HG02610 (cell line): ENCODE measurements at regions not wholly inside any gene's neighbourhood (a gene's known extent, or its start where the extent isn't known, plus 50 kb on each side); places are given as distances from the start of the nearest gene placed in this dataset.

Experiments used
- ATAC-seq: cut with Tn5 transposase; IDR thresholded peaks from one replicate; pipeline ENCODE4 v1.9.1; 2021; ENCODE audit warnings: mild to moderate bottlenecking, moderate library complexity; ENCODE audit not compliant: unreplicated experiment

DNA sequence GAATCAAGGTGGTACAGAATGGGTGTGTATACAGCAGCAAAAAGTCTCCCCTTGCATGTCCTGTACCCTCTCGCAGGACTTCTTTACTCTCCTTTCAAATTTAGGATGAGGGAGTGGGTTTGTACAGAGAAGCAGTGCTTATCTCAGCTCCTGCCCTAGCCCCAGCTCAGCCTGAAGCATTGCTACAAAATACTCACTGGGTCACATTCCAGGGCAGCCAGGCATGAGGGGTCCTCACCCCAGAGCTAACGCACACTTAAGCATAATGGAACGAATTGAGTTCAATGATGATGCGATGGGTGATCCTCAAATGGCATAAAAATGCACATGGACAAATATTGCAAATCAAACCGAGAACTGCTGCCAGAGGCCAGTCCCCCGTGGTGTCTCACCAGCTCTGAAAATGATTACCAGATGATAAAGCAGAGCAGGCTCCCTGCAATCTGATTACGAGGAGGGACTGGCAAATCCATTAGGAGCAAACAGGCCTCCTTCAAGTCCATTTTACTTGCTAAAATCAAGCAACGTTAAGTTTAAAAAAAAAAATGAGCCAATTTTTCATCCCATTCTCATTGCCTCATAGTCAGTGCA is 231.6 kb upstream of the TAS2R1 start:
- ATAC-seq = no peak

DNA sequence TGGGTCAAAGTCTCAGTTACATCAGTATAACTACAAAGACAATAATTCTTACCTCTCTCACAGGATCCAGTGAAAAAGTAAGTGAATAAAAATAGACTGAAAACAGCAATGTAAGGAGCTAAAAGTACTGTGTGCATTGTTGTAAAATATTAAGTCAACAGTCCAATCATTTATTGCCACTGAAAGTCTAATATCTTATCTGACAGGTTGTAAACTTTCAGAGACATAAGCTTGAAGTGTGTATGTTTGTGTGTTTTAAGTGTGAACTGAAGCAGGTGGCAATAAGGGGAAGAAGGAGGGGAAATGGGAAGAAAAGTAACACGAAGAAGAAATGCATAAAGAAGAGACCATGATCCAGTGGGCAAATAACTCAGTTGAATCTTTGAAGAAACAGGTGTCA is 229.7 kb upstream of the TAS2R1 start:
- ATAC-seq = no peak

DNA sequence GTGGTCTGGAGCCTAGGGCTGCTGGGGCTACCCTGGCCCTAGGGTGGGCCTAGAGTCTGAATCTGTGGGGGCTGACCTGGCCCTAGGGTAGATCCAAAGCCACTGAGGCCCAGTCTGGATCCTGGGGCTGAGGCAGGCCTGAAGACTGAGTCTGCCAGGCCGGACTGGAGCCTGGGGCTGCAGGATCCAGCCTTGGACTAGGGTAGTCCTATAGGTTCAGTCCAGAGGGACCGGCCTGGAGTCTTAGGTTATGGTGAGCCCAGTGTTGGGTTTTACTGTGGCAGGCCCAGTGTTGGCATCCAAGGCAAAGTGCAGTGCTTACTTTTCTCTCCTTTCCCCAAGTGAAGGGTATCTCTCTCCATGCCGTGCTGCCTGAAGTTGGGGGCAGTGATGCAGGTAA is 227.9 kb upstream of the TAS2R1 start:
- ATAC-seq = no peak

DNA sequence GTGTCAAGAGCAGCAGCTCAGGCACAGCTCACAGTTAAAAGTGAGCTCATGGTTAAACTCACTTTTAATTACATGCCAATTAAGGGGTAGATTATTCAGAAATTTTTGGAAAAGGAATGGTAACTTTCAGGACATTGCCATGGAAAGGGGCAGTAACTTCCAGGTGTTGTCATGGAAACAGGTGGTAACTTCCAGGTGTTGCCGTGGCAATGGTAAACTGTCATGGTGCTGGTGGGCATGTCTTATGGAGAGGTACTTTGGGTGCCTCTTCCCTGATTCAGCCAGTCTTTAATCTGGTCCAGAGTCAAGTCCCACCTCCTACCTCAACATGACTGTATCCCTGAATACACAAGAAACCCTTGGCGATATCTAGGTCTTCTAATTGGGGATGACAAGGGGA is 223.2 kb upstream of the TAS2R1 start:
- ATAC-seq = no peak

DNA sequence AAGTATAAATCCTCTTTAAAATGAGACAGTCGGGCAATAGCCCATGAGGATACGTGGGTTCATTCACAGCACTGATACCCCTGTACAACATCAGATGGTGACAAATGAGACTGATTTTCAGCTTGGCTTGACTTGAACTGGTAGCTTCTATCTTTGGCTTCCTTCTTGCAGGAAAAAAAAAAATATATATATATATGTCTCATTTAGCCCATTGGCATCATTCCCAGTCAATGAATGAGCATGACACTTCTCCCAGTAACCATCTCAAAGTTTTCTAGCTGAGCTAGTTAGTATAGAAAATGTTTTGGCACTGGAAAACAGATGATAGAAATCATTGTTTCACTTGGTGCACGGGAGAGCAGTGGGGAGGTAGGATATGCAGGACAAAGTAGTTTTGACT is 222.5 kb upstream of the TAS2R1 start:
- ATAC-seq = no peak

DNA sequence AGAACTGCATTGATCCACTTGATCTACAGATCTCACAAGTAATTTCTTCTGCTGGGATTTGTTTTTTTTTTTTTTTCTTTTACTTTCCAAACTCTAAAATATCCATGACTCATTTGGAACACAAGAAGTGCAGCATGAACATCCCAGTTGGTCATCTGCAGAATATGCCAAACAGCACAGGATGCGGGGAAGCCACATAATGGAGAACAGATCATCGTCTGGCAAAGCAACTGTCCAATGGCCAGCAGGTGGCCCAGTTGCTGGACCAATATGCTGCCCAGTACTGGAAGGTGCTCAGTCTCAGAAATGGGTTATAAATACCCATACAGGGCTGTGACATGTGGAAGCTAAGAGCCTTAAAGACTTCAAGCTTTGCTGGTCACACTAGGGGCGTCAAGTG is 221.3 kb upstream of the TAS2R1 start:
- ATAC-seq = no peak

DNA sequence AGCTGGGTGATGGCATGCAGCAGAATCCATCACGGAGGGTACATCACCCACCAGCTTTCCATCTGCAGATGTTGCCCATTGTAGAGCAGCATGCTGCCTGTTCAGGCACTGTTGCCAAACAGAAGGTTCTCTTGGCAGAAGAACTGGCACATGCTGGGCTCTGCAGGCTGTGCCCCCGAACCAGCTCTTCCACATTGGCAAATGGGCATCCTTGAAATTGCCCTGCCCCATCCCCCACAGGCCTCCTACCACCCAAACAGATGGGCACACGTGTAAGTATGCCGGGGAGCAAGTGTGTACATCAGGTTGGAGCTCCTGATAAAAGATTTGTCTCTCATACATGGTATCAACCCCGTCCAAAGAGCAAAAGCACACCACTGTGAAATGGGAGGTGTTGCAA is 220.3 kb upstream of the TAS2R1 start:
- ATAC-seq = no peak

DNA sequence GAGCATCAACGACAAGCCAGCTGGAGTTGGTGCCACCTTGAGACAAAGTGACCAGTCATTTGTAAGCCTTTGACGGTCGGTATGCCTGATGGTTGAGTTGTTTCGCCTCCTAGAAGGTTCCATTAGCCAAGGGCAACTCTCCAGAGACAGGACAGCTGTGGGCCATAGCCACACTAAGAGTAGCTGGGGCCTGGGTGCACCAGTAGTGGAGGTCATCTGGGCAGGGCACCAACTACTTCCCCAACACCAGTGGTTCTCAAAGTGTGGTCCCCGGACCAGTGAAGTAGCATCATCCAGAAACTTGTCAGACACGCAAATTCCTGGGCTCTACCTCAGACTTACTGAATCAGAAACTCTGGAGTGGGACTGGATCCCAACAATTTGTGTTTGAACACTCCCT is 217.5 kb upstream of the TAS2R1 start:
- no peak for ATAC-seq

DNA sequence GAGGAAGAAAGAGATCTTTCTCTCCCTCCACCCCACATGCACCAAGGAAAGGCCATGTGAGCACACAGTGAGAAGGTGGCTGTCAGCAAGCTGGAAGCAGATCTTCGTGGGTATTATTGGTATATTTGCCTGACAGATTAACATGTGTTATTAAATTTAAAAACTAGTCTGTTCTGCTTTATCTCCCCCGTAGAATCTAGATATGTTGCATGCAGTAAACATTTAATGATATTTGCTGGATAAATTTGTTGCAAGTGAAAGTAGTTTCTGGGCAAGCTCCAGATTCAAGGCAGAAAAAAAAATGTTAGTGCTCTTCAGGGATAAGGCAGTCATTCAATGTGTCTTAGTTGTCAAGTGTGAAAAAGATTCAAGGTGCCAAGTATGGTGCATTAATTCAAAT is 215.0 kb upstream of the TAS2R1 start:
- no peak for ATAC-seq

DNA sequence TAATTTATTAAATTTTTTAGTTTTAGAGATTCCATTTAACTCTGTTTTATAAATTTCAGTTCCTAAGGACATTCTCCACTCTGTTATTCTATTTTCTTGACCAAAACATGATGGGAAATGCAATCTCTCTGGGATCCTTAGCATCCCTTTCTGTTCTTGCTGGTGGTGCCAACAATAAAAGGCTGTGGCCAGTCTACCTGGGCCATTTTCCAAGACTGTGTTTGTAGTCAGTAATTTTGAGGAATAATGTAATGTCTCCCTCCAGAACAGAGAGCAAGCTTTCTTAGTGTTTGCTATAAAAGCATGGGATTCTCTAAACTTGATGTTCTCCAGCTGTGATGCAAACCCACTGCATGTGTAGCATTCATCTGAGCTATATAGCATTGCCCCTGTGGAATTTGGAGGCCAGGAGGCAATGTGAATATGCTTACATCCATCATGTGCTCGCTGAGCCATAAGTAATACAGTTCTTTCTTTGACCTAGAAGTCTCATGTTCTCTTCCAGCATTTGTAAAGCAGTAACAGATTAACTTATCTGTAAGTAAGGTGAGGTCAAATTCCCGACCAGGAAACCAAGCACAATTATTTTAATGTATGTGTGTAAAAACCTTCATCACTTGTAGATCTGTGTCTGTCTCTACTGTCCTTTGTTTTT is 211.5 kb upstream of the TAS2R1 start:
- ATAC-seq = no peak

DNA sequence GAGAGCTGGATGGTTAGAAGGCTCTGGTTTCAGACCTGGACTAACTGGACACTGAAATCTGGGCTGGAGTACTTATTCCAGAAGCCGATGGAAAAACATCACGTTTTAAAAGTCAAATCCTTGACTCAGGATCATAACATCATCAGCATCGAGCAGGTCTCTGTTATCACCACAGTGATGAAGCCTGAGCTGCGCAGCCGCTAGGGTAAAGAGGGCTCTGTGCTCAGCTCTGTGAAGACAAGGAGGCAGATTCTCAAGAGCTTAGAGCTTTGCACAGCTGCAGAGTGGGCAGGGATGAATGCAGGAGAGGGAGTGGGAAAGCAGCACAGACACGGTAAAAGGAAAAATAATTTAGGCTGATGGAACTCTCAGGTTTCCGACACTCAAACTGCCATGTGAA is 208.8 kb upstream of the TAS2R1 start:
- ATAC-seq = no peak

DNA sequence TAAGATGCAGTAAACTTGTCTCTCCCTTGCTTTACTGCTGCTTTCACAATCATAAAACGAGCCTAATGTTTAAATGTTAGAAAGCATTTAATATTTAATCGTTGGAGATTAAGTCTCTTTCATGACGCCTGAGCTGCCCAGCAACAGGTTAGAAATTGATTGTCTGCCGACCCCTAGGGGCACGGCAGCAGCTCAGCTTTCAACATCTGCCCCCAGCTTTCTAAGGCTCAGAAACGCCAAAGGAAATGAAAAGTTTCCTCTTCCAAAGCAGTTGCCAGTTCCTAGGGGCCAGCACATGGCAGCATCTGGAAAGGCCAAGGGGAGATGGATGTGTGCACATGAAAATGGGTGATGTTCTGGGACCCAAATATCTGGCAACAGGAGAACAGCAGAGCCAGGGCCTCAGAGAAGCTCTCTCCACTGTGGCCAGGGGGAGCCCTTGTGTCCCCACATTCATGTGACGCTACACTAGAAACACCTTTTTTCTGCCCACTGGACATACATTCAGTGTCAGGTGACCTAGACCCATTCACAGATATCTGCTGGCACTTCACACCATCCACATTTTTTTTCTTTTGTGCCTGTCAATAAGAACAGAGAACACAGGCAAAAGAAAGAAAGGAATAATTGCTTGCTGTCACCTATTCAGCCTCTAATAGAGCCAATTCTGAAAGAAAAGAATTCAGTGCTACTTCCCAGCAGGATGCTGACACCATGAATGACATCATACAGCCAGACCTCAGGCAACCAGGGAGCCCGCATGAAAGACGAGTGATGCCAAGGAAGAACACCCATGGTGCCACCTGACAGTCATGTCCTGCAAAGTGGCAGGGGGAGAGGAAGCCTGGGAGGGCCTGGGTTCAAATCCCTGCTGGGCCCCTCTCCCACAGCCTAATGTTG is 205.0 kb upstream of the TAS2R1 start:
- ATAC-seq = no peak

DNA sequence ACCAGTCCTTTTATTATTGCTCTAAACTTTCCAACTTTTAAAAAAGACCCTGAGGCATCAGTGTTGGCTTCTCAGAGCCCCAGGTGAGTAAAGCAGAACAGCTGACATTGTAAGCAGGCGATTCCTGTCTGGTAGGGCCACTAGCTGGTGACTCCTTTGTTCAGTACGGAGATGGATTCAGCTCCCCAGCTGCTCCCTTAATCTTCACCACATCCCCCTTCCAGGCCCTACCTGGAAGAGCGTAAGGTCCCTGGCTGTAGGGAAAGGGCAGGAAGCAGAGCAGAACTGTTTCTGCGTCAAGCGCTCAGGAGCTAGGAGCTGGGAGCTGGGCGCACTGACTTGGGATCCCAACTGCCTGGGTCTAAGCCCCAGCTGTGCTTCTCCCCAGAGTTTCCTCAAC is 203.7 kb upstream of the TAS2R1 start:
- ATAC-seq = no peak

DNA sequence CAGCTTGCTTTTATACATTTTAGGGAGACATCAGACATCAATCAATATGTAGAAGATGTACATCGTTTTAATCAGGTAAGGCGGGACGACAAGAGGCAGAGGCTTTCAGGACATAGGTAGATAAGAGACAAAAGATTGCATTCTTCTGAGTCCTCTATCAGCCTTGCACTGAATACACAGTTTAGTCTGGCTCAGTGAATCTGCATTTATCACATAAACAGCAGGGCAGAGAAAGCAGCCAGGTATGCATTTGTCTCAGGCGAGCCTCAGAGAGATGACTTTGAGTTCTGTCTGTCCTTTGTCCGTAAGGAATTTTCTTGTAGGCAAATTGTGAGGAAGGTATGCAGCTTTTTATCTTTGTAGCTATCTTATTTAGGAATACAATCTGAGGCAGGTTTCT is 202.8 kb upstream of the TAS2R1 start:
- ATAC-seq = no peak

DNA sequence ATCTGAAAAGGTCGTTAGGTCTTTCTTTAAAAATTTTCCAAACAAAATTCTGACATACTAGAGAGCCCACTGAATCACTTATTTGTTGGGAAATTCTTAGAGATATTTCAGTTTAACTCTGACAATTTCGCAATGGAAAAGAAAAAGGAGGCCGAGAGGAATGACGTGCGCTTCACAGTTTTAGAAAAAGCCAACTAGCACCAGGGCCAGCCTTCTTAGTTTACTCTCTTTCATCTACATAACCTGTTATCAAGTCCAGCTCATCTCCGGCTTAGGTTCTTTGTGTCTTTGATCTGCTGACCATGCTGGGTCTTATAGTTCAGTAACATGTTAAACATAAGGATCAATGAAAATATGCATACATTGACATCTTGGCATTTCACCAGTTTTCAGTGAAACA is 201.7 kb upstream of the TAS2R1 start:
- no peak for ATAC-seq

DNA sequence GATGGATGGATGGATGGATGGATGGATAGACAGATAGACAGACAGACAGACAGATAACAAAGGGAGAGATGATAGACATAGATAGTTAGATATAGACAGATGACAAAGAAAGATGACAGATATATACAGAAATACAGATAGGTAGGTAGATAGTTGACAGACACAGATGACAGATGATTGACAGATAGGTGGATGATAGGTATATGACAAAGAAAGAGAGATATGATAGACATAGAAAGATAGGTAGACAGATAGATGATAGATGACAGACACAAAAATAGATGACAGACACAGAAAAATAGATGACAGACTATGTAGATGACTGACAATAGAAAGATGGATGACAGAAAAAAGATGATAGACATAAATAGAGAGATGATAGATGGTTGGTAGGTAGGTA is 200.0 kb upstream of the TAS2R1 start:
- no peak for ATAC-seq

DNA sequence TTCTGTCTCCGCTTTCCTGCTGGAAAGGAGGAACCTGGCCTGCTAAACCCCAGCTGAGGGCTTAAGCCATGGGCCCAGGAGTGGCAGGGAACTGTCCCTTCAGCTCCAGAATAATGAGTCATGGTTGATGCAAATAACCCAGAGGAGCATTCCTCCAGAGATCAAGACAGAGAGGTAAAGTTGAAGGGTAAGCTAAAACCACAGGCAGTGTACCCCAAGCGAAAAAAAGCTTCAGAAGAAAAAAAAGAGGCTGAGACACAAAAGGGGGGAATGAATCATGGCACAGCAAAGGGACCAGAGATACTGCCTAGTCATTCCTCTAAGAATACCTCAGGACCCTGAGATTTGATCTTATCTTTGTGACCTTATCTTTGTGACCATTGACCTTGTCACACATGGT is 199.5 kb upstream of the TAS2R1 start:
- no peak for ATAC-seq

DNA sequence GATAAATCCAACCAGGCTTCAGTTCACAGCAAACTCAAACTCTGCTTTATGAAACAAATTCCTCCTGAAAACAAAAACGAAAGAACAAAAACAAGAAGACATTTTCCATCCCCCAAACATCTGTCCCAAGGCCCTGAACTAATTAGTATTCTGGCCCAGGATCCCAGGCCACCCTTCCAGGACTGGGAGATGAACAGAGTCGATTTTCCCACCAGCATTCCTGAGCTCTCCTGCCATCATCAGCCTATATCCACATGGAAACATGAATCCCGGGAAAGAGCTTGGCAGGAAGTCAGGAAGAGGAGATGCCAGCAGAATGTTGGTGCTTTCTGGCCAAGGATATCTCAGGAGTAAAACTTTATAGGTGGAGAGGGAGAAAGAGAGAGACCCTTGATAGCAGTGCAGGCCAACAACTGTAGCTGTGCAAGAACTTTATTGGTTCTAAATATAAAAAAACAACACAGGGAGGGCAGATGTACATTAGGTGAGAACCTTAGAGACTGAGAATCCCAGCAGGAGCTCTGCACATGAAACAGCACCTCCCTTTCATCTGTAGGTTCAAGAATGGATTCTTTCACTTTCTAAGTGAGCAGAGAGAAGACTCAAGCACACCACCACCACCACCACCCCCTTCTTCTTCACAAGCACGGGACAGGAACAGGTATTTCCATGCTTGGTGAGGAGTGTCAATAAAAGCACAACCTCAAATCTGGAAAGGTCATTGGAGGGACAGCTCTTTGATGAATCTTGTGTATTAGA is 190.7 kb upstream of the TAS2R1 start:
- no peak for ATAC-seq

DNA sequence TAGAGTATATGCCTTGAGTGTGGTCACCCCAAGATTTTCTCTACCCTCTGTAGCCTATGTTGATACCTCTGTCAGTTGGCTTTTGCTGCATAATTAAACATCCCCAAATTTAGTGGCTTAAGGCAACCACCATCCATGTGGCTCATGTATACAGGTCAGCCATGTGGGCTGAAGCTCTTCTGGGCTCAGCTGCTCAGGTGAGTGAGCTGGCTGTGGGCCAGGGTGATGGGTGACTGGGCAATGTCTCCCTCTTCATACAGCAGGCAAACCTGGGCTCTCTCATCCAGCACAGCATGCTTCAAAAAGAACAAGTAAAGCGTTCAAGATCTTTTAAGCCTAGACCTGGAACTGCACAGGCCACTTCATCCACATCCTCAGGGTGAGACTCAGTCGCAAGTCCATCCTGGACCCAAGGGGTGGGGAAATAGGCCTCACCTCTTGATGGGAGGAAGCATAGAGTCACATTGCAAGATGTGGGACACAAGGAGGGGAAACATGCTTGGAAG is 188.2 kb upstream of the TAS2R1 start:
- ATAC-seq = no peak

DNA sequence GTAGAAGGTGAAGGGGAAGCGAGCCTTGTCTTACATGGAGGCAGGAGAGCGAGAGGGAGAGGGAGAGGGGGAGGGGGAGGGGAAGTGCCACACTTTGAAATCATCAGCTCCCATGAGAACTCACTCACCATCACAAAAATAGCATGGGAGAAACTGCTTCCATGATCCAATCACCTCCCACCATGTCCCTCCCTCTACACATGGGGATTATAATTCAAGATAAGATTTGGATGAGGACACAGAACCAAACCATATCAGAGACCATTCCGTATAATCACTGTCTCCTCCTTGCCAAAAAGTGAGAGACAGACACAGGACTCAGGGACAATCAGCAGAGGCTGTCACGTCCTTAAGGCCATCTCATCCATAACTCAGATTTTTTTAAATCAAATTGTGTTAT is 187.7 kb upstream of the TAS2R1 start:
- ATAC-seq = no peak

DNA sequence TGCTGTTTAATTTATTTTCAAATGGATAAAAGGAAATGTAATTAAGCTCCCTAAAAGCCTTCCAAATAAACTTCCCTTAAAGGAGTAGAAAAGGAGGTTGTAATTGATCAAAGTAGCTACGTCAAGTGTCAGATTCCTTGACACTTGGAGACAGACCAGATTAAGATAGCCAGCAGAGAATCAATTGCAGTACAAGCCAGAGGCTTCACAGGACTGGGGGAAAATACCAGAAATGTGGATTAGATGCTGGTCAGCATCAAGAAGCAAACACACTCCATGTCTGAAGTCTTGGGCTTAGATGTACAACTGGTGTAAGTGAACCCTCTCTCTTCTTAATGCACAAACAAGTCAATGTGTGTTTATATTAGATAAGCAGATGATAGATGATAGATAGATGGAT is 184.9 kb upstream of the TAS2R1 start:
- ATAC-seq = no peak
